Cardiac muscle cell (in vitro differentiated cells and primary cell): ENCODE measurements at regions not wholly inside any gene's neighbourhood (a gene's known extent, or its start where the extent isn't known, plus 50 kb on each side); places are given as distances from the start of the nearest gene placed in this dataset.
"Not testable (repeated sequence)": the region's sequence is repeated elsewhere in the genome, so short reads cannot be mapped to it uniquely, and the experiment has no call there.

Experiments
- DNase-seq, 2 donors: peaks; one replicate each; pipeline versions ENCODE4 v3.0.0 to v3.0.0-alpha.2; 2010 to 2017; ENCODE audit warnings: low read depth in 1 of 2, low spot score in 1 of 2
- H3K27ac ChIP-seq: fragments of 200-600 bp; sonication (generic); 2 replicates; pipeline ENCODE4 v1.5.1; 2016
- H3K27me3 ChIP-seq: fragments of 200-600 bp; sonication (generic); 2 replicates; pipeline ENCODE4 v1.6.0; 2016; ENCODE audit warnings: control low read depth
- H3K36me3 ChIP-seq: fragments of 200-600 bp; sonication (generic); 2 replicates; pipeline ENCODE4 v1.5.1; 2016; ENCODE audit warnings: control low read depth
- H3K4me1 ChIP-seq: fragments of 200-600 bp; sonication (generic); 2 replicates; pipeline ENCODE4 v1.8.1; 2017; ENCODE audit warnings: low read depth, mild to moderate bottlenecking, mixed run types
- H3K4me3 ChIP-seq: fragments of 200-600 bp; sonication (generic); 2 replicates; pipeline ENCODE4 v1.5.1; 2016; ENCODE audit warnings: mild to moderate bottlenecking
- H3K9me3 ChIP-seq: fragments of 200-600 bp; sonication (generic); 2 replicates; pipeline ENCODE4 v1.5.1; 2017; ENCODE audit warnings: low read depth, mild to moderate bottlenecking, control low read depth
- CTCF ChIP-seq: IDR thresholded peaks from 2 replicates; pipeline ENCODE4 v1.5.1; 2012; ENCODE audit warnings: low read depth, mild to moderate bottlenecking, low read length

GRCh38 chr22:22374579-22374978 lies 130.0 kb downstream of the VPREB1 start:
- Histone ChIP-seq H3K27ac (no peak overlapping the region), H3K9me3 (no peaks in the 10 kb centered on the region), H3K27me3 (no peaks in the 10 kb centered on the region), H3K4me1 (no peaks in the 10 kb centered on the region), H3K36me3 (no peaks in the 10 kb centered on the region), H3K4me3 (no peak overlapping the region)
- TF ChIP-seq CTCF, result no peak
- DNase-seq, result no peak

- H3K4me3 ChIP-seq, result no peak overlapping the region
- DNase-seq, result no peak
- no peaks in the 10 kb centered on the region for H3K27me3 ChIP-seq
- H3K27ac ChIP-seq, result no peak overlapping the region
- H3K36me3 ChIP-seq, result no peaks in the 10 kb centered on the region
- no peaks in the 10 kb centered on the region for H3K9me3 ChIP-seq
- no peak for TF ChIP-seq CTCF
- H3K4me1 ChIP-seq, result no peaks in the 10 kb centered on the region
These were observed 131.2 kb downstream of the VPREB1 start for GRCh38 chr22:22375576-22376351.

GRCh38 chr22:22376352-22376706 lies 131.7 kb downstream of the VPREB1 start:
- H3K4me1 ChIP-seq, result no peaks in the 10 kb centered on the region
- no peak overlapping the region for H3K27ac ChIP-seq
- H3K36me3 ChIP-seq, result no peaks in the 10 kb centered on the region
- no peak overlapping the region for H3K4me3 ChIP-seq
- DNase-seq, result no peak
- H3K9me3 ChIP-seq, result no peaks in the 10 kb centered on the region
- H3K27me3 ChIP-seq, result no peaks in the 10 kb centered on the region
- TF ChIP-seq CTCF, result no peak

GRCh38 chr22:22376884-22377283 lies 131.7 kb downstream of the ZNF280B start:
- H3K4me3 ChIP-seq, H3K9me3 ChIP-seq, H3K27ac ChIP-seq, H3K36me3 ChIP-seq, H3K27me3 ChIP-seq, DNase-seq, H3K4me1 ChIP-seq: not testable (repeated sequence)

- no peak for TF ChIP-seq CTCF
- Histone ChIP-seq H3K4me1 (no peaks in the 10 kb centered on the region), H3K27ac (no peak overlapping the region), H3K9me3 (no peaks in the 10 kb centered on the region), H3K27me3 (no peaks in the 10 kb centered on the region), H3K36me3 (no peaks in the 10 kb centered on the region), H3K4me3 (no peak overlapping the region)
- no peak for DNase-seq
These were observed 131.2 kb downstream of the ZNF280B start for GRCh38 chr22:22377335-22377734.

GRCh38 chr22:22378446-22379415 lies 129.8 kb downstream of the ZNF280B start:
- no peak for TF ChIP-seq CTCF
- Histone ChIP-seq H3K27me3 (no peaks in the 10 kb centered on the region), H3K36me3 (no peaks in the 10 kb centered on the region), H3K27ac (no peak overlapping the region), H3K9me3 (no peaks in the 10 kb centered on the region), H3K4me3 (no peak overlapping the region), H3K4me1 (no peaks in the 10 kb centered on the region)
- DNase-seq, result no peak
